HepG2 (cell line): ENCODE measurements at regions not wholly inside any gene's neighbourhood (a gene's known extent, or its start where the extent isn't known, plus 50 kb on each side); places are given as distances from the start of the nearest gene placed in this dataset.

Experiments used
- ATAC-seq: fragments of 200-7000 bp; cut with Tn5 transposase; 3 replicates; pipeline ENCODE4 v1.9.1; 2020; ENCODE audit warnings: mild to moderate bottlenecking, moderate library complexity
- BruUV-seq: library from RNA; stranded (reverse); fragments of 400-500 nt; replicated peaks from 2 replicates; lab custom pipeline; 2021; lab: Mats Ljungman, UMichigan
- CTCF ChIA-PET: fragments of 300-600 bp; formaldehyde crosslinking; extraction: SDS; loops from one replicate; lab custom pipeline; 2021; ENCODE audit warnings: low total read pairs, inconsistent platforms, low intra/inter-chr PET ratio; lab: Yijun Ruan, JAX
- POLR2A ChIA-PET: fragments of 350-600 bp; sonication (Branson Sonifier 250); formaldehyde crosslinking; loops from one replicate; lab custom pipeline; 2020; ENCODE audit warnings: antibody characterized with exemption, inconsistent platforms; lab: Yijun Ruan, JAX
- DNase-seq: peaks from one replicate; pipeline ENCODE4 v3.0.0-alpha.2; 2015; ENCODE audit warnings: low spot score
- FAIRE-seq: peaks from 3 replicates; lab custom pipeline; 2011; peaks lifted over from hg19 to GRCh38; lab: Jason Lieb, UNC
- H2AFZ ChIP-seq: one replicate; pipeline ENCODE4 v1.6.1; 2011; ENCODE audit warnings: low read length, inconsistent platforms
- H3K27ac ChIP-seq: fragments of 300-600 bp; 3 replicates; pipeline ENCODE4 v1.8.0; 2011; ENCODE audit warnings: mixed run types, mild to moderate bottlenecking, mixed read lengths, low read length, inconsistent platforms; ENCODE audit not compliant: insufficient read depth; ENCODE audit errors: extremely low read length
- H3K27me3 ChIP-seq, 2 experiments: fragments of 200-600 bp in 1 of 2; 2 replicates in 1 of 2; 3 replicates in 1 of 2; pipeline versions ENCODE4 v1.6.0 to v1.8.0; 2011; ENCODE audit warnings: low read length in 2 of 2, mild to moderate bottlenecking in 2 of 2, moderate library complexity in 2 of 2, inconsistent platforms in 1 of 2; ENCODE audit not compliant: insufficient read depth in 2 of 2, control insufficient read depth in 1 of 2
- H3K36me3 ChIP-seq, 2 experiments: fragments of 200-600 bp in 1 of 2; replicated peaks in 1 of 2; 2 replicates in 1 of 2; 3 replicates in 1 of 2; pipeline versions ENCODE4 v1.5.1 to v1.8.0; 2011; ENCODE audit warnings: low read length in 2 of 2, inconsistent platforms in 1 of 2; ENCODE audit not compliant: insufficient read depth in 2 of 2, control insufficient read depth in 1 of 2
- H3K4me1 ChIP-seq: 2 replicates; pipeline ENCODE4 v1.5.1; 2012; ENCODE audit warnings: low read length, inconsistent platforms; ENCODE audit not compliant: insufficient read depth
- H3K4me2 ChIP-seq: 2 replicates; pipeline ENCODE4 v1.6.0; 2011; ENCODE audit warnings: low read depth, low read length, inconsistent platforms
- H3K4me3 ChIP-seq, 3 experiments: fragments of 200-600 bp in 1 of 3; sonication (generic), shearing (Covaris generic) in 1 of 3; replicated peaks in 1 of 3; 2 replicates each; pipeline ENCODE4 v1.5.1; 2011 to 2016; ENCODE audit warnings: low read length in 3 of 3, inconsistent platforms in 2 of 3, low read depth in 2 of 3, mild to moderate bottlenecking in 2 of 3, control low read depth in 1 of 3, mixed read lengths in 1 of 3; ENCODE audit not compliant: insufficient read depth in 1 of 3
- H3K79me2 ChIP-seq: one replicate; pipeline ENCODE4 v1.6.1; 2011; ENCODE audit warnings: low read length, inconsistent platforms; ENCODE audit not compliant: insufficient read depth
- H3K9ac ChIP-seq: 2 replicates; pipeline ENCODE4 v1.6.0; 2011; ENCODE audit warnings: mild to moderate bottlenecking, low read depth, low read length, inconsistent platforms; ENCODE audit not compliant: insufficient read depth
- H3K9me3 ChIP-seq: 2 replicates; pipeline ENCODE4 v1.5.1; 2012; ENCODE audit warnings: mild to moderate bottlenecking, low read length
- H4K20me1 ChIP-seq: 2 replicates; pipeline ENCODE4 v1.6.0; 2011; ENCODE audit warnings: inconsistent platforms, mild to moderate bottlenecking, low read length, moderate library complexity; ENCODE audit not compliant: insufficient read depth
- BORCS8-MEF2B ChIP-seq: sonication (generic); formaldehyde crosslinking; IDR thresholded peaks from 2 replicates; pipeline ENCODE4 v1.8.0; 2022; ENCODE audit warnings: mild to moderate bottlenecking, missing genetic modification reagents
- DNMT3B ChIP-seq: conservative IDR thresholded peaks from 2 replicates; pipeline ENCODE4 v1.6.1; 2016; ENCODE audit warnings: missing biosample characterization, control low read depth
- HDAC2 ChIP-seq: sonication (generic); formaldehyde crosslinking; IDR thresholded peaks from 2 replicates; pipeline ENCODE4 v1.4.0; 2020; ENCODE audit warnings: missing genetic modification reagents
- KAT7 ChIP-seq: IDR thresholded peaks from 2 replicates; pipeline ENCODE4 v1.6.1; 2018; ENCODE audit warnings: borderline replicate concordance, missing compliant biosample characterization
- MEIS1 ChIP-seq: sonication (generic); formaldehyde crosslinking; IDR thresholded peaks from 2 replicates; pipeline ENCODE4 v1.9.0; 2021; ENCODE audit warnings: mild to moderate bottlenecking, missing genetic modification reagents, moderate library complexity, borderline replicate concordance
- MIER2 ChIP-seq: IDR thresholded peaks from 2 replicates; pipeline ENCODE4 v1.6.1; 2016; ENCODE audit warnings: missing biosample characterization, missing genetic modification reagents
- PRDM10 ChIP-seq: sonication (generic); formaldehyde crosslinking; IDR thresholded peaks from 2 replicates; pipeline ENCODE4 v1.4.0; 2020; ENCODE audit warnings: low read depth, missing genetic modification reagents
- SMAD3 ChIP-seq: sonication (generic); formaldehyde crosslinking; IDR thresholded peaks from 2 replicates; pipeline ENCODE4 v1.4.0; 2020; ENCODE audit warnings: missing genetic modification reagents
- SRF ChIP-seq: IDR thresholded peaks from 2 replicates; pipeline ENCODE4 v1.6.1; 2011; ENCODE audit warnings: mild to moderate bottlenecking, low read depth, low read length, moderate library complexity
- SSRP1 ChIP-seq: IDR thresholded peaks from 2 replicates; pipeline ENCODE4 v1.6.1; 2016; ENCODE audit warnings: control low read depth
- ZNF18 ChIP-seq: sonication (generic); formaldehyde crosslinking; IDR thresholded peaks from 2 replicates; pipeline ENCODE4 v1.8.0; 2022; ENCODE audit warnings: mild to moderate bottlenecking, missing genetic modification reagents; ENCODE audit not compliant: insufficient replicate concordance
- ZNF292 ChIP-seq: sonication (generic); formaldehyde crosslinking; IDR thresholded peaks from 2 replicates; pipeline ENCODE4 v1.8.1; 2022; ENCODE audit warnings: mild to moderate bottlenecking, low read depth, missing genetic modification reagents, borderline replicate concordance
- ZNF3 ChIP-seq: IDR thresholded peaks from 2 replicates; pipeline ENCODE4 v1.7.0; 2017; ENCODE audit warnings: inconsistent platforms
- ZNF30 ChIP-seq: sonication (generic); formaldehyde crosslinking; IDR thresholded peaks from 2 replicates; pipeline ENCODE4 v1.5.0; 2020; ENCODE audit warnings: mild to moderate bottlenecking, missing genetic modification reagents
- ZNF343 ChIP-seq: sonication (generic); formaldehyde crosslinking; IDR thresholded peaks from 2 replicates; pipeline ENCODE4 v1.4.0; 2020; ENCODE audit warnings: mild to moderate bottlenecking, missing genetic modification reagents
- ZNF558 ChIP-seq: sonication (generic); formaldehyde crosslinking; IDR thresholded peaks from 2 replicates; pipeline ENCODE4 v1.9.0; 2022; ENCODE audit warnings: mild to moderate bottlenecking, missing genetic modification reagents, borderline replicate concordance
- ZNF775 ChIP-seq: sonication (generic); formaldehyde crosslinking; IDR thresholded peaks from 2 replicates; pipeline ENCODE4 v1.4.0; 2020; ENCODE audit warnings: missing genetic modification reagents, mild to moderate bottlenecking, moderate library complexity, borderline replicate concordance
- in situ Hi-C: cut with HindIII; loops from 2 replicates; pipeline ENCODE4 v1.10.0; 2017; ENCODE audit warnings: low pct_unique_long_range_greater_than_20kb; ENCODE audit not compliant: extremely low pct_ligation_motif_present
- intact Hi-C: fragments of 100-400 bp; cut with micrococcal nuclease; formaldehyde crosslinking; loops from one replicate; pipeline ENCODE4 v1.10.0; 2022; ENCODE audit not compliant: unreplicated experiment
- TF ChIP-seq, protein P1 (sequence below): IDR thresholded peaks from 2 replicates; pipeline ENCODE4 v1.6.1; 2016; ENCODE audit warnings: missing genetic modification reagents, missing compliant biosample characterization

GRCh38 chr6:128808856-128809255 is 74.1 kb upstream of the LAMA2 start:
- Histone ChIP-seq H3K79me2 (no peaks in the 10 kb centered on the region), H3K9me3 (no peaks in the 10 kb centered on the region), H3K9ac (no peak overlapping the region), H4K20me1 (no peaks in the 10 kb centered on the region), H3K4me1 (no peaks in the 10 kb centered on the region), H3K4me3 (no peak overlapping the region), H3K27ac (no peak overlapping the region), H3K36me3 (no peaks in the 10 kb centered on the region), H3K4me2 (no peak overlapping the region), H3K27me3 (no peaks in the 10 kb centered on the region), H2AFZ (no peak overlapping the region)
- TF ChIP-seq ZNF558 (CRISPR knock-in tag) (no peak), MEIS1 (CRISPR knock-in tag) (no peak), KAT7 (CRISPR knock-in tag) (no peak), SSRP1 (CRISPR knock-in tag) (no peak), ZNF343 (CRISPR knock-in tag) (no peak), ZNF18 (CRISPR knock-in tag) (no peak), ZNF292 (no peak), PRDM10 (CRISPR knock-in tag) (no peak), HDAC2 (CRISPR knock-in tag) (no peak), BORCS8-MEF2B (no peak), ZNF30 (no peak), SRF (no peak), ZNF775 (CRISPR knock-in tag) (no peak), SMAD3 (CRISPR knock-in tag) (no peak), MIER2 (no peak), ZNF3 (CRISPR knock-in tag) (no peak), DNMT3B (CRISPR knock-in tag) (no peak)
- TF ChIP-seq, protein P1, sequence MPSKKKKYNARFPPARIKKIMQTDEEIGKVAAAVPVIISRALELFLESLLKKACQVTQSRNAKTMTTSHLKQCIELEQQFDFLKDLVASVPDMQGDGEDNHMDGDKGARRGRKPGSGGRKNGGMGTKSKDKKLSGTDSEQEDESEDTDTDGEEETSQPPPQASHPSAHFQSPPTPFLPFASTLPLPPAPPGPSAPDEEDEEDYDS (CRISPR knock-in tag) = no peak
- POLR2A ChIA-PET = no interaction called here
- BruUV-seq = no TSS peak
- intact Hi-C loops = no loop called here
- in situ Hi-C loops = loop anchor here (10.0 kb wide), 1 partner anchor 436 kb away; no protein-coding TSS in a partner anchor
- ATAC-seq (no peak), DNase-seq (no peak), FAIRE-seq (no peak)
- CTCF ChIA-PET = no interaction called here
